Activated T-cell treated with anti-CD3 and anti-CD28 coated beads, Interleukin-2, amount 50 U/mL, for 4 hours (primary cell): ENCODE measurements at regions not wholly inside any gene's neighbourhood (a gene's known extent, or its start where the extent isn't known, plus 50 kb on each side); places are given as distances from the start of the nearest gene placed in this dataset.
"Not testable (repeated sequence)": the region's sequence is repeated elsewhere in the genome, so short reads cannot be mapped to it uniquely, and the experiment has no call there.

Experiments used
- ATAC-seq, 2 donors: fragments of 200-7000 bp; cut with Tn5 transposase; one replicate each; pipeline ENCODE4 v1.10.0; 2021
- DNase-seq: peaks from one replicate; pipeline ENCODE4 v3.0.0-alpha.2; 2020
- H3K27me3 Mint-ChIP-seq: one replicate; pipeline ENCODE4 v1.8.0; 2021; ENCODE audit warnings: low read depth, mixed read lengths
- H3K36me3 Mint-ChIP-seq: one replicate; pipeline ENCODE4 v1.8.0; 2022; ENCODE audit warnings: mixed read lengths; ENCODE audit not compliant: insufficient read depth
- H3K4me1 Mint-ChIP-seq: one replicate; pipeline ENCODE4 v1.8.0; 2021; ENCODE audit warnings: low read depth, mixed read lengths
- H3K4me3 Mint-ChIP-seq: one replicate; pipeline ENCODE4 v1.8.0; 2021; ENCODE audit warnings: mild to moderate bottlenecking, moderate library complexity, mixed read lengths
- H3K9me3 Mint-ChIP-seq: one replicate; pipeline ENCODE4 v1.8.0; 2021; ENCODE audit warnings: mixed read lengths

GRCh38 chr21:35559128-35559828 is 501.0 kb downstream of the SETD4 start:
- H3K36me3 Mint-ChIP-seq, result no peaks in the 10 kb centered on the region
- H3K4me3 Mint-ChIP-seq, result no peak overlapping the region
- H3K4me1 Mint-ChIP-seq, result no peaks in the 10 kb centered on the region
- no peak for ATAC-seq
- H3K9me3 Mint-ChIP-seq, result peaks cover 3% of the 10 kb centered on the region
- H3K27me3 Mint-ChIP-seq, result peaks cover 5% of the 10 kb centered on the region
- DNase-seq, result no peak

GRCh38 chr21:35556536-35556935 is 503.8 kb downstream of the SETD4 start:
- no peak for DNase-seq
- ATAC-seq, result no peak
- no peaks in the 10 kb centered on the region for H3K36me3 Mint-ChIP-seq
- peaks cover 3% of the 10 kb centered on the region for H3K9me3 Mint-ChIP-seq
- H3K4me3 Mint-ChIP-seq, result no peak overlapping the region
- H3K27me3 Mint-ChIP-seq, result peaks cover 3% of the 10 kb centered on the region
- no peaks in the 10 kb centered on the region for H3K4me1 Mint-ChIP-seq

GRCh38 chr21:35552483-35552882 is 503.4 kb upstream of the RUNX1 start:
- ATAC-seq, H3K36me3 Mint-ChIP-seq, H3K9me3 Mint-ChIP-seq, DNase-seq, H3K4me1 Mint-ChIP-seq, H3K4me3 Mint-ChIP-seq, H3K27me3 Mint-ChIP-seq: not testable (repeated sequence)

- Mint-ChIP-seq H3K36me3 (no peaks in the 10 kb centered on the region), H3K9me3 (no peaks in the 10 kb centered on the region), H3K4me1 (no peaks in the 10 kb centered on the region), H3K27me3 (peaks cover 7% of the 10 kb centered on the region), H3K4me3 (no peak overlapping the region)
- ATAC-seq (no peak), DNase-seq (no peak)
These were observed 500.0 kb upstream of the RUNX1 start for GRCh38 chr21:35548904-35549615.

- H3K36me3 Mint-ChIP-seq, result no peaks in the 10 kb centered on the region
- H3K4me1 Mint-ChIP-seq, result no peaks in the 10 kb centered on the region
- ATAC-seq, result no peak
- DNase-seq, result no peak
- peaks cover 10% of the 10 kb centered on the region for H3K27me3 Mint-ChIP-seq
- no peak overlapping the region for H3K4me3 Mint-ChIP-seq
- no peaks in the 10 kb centered on the region for H3K9me3 Mint-ChIP-seq
These were observed 499.1 kb upstream of the RUNX1 start for GRCh38 chr21:35547946-35548774.

- Mint-ChIP-seq H3K36me3 (no peaks in the 10 kb centered on the region), H3K9me3 (no peaks in the 10 kb centered on the region), H3K27me3 (peaks cover 18% of the 10 kb centered on the region), H3K4me3 (no peak overlapping the region), H3K4me1 (no peaks in the 10 kb centered on the region)
- no peak for DNase-seq
- ATAC-seq, result no peak
These were observed 494.6 kb upstream of the RUNX1 start for GRCh38 chr21:35543746-35544145.

GRCh38 chr21:35540950-35541638 is 492.0 kb upstream of the RUNX1 start:
- Mint-ChIP-seq H3K9me3 (peaks cover 4% of the 10 kb centered on the region), H3K4me1 (no peaks in the 10 kb centered on the region), H3K36me3 (no peaks in the 10 kb centered on the region), H3K27me3 (peaks cover 18% of the 10 kb centered on the region), H3K4me3 (no peak overlapping the region)
- DNase-seq (no peak), ATAC-seq (no peak)

GRCh38 chr21:35538386-35538785 is 489.3 kb upstream of the RUNX1 start:
- ATAC-seq, result no peak
- no peaks in the 10 kb centered on the region for H3K36me3 Mint-ChIP-seq

GRCh38 chr21:35537604-35538003 is 488.5 kb upstream of the RUNX1 start:
- ATAC-seq (no peak), DNase-seq (no peak)
- Mint-ChIP-seq H3K4me3 (no peak overlapping the region), H3K27me3 (peaks cover 5% of the 10 kb centered on the region), H3K36me3 (no peaks in the 10 kb centered on the region), H3K4me1 (no peaks in the 10 kb centered on the region), H3K9me3 (peaks cover 14% of the 10 kb centered on the region)

More at GRCh38 chr21:35538386-35538785, 489.3 kb upstream of the RUNX1 start:
- DNase-seq, result no peak
- Mint-ChIP-seq H3K4me3 (no peak overlapping the region), H3K4me1 (no peaks in the 10 kb centered on the region), H3K27me3 (peaks cover 8% of the 10 kb centered on the region), H3K9me3 (peaks cover 14% of the 10 kb centered on the region)

GRCh38 chr21:35533893-35534292 is 484.8 kb upstream of the RUNX1 start:
- Mint-ChIP-seq H3K36me3 (no peaks in the 10 kb centered on the region), H3K9me3 (peaks cover 14% of the 10 kb centered on the region), H3K27me3 (no peaks in the 10 kb centered on the region), H3K4me1 (peaks cover 11% of the 10 kb centered on the region), H3K4me3 (no peak overlapping the region)
- DNase-seq (no peak), ATAC-seq (no peak)

- H3K27me3 Mint-ChIP-seq, result no peaks in the 10 kb centered on the region
- ATAC-seq (no peak), DNase-seq (no peak)
- H3K4me3 Mint-ChIP-seq, result no peak overlapping the region
- H3K36me3 Mint-ChIP-seq, result no peaks in the 10 kb centered on the region
- peaks cover 37% of the 10 kb centered on the region for H3K4me1 Mint-ChIP-seq
- peaks cover 6% of the 10 kb centered on the region for H3K9me3 Mint-ChIP-seq
These were observed 481.7 kb upstream of the RUNX1 start for GRCh38 chr21:35530766-35531165.

GRCh38 chr21:35529171-35529863 is 480.2 kb upstream of the RUNX1 start:
- DNase-seq (no peak), ATAC-seq (peak; percentile 47 to 53)
- H3K4me1 Mint-ChIP-seq, result peaks cover 48% of the 10 kb centered on the region
- no peaks in the 10 kb centered on the region for H3K36me3 Mint-ChIP-seq
- H3K4me3 Mint-ChIP-seq, result peak overlapping the region; percentile 85
- H3K9me3 Mint-ChIP-seq, result no peaks in the 10 kb centered on the region
- no peaks in the 10 kb centered on the region for H3K27me3 Mint-ChIP-seq

GRCh38 chr21:35528116-35529042 is 479.3 kb upstream of the RUNX1 start:
- ATAC-seq, result peak; percentile 82
- peaks cover 48% of the 10 kb centered on the region for H3K4me1 Mint-ChIP-seq
- H3K27me3 Mint-ChIP-seq, result no peaks in the 10 kb centered on the region
- H3K4me3 Mint-ChIP-seq, result peak overlapping the region; percentile 85
- H3K36me3 Mint-ChIP-seq, result no peaks in the 10 kb centered on the region
- peak; percentile 9 for DNase-seq
- H3K9me3 Mint-ChIP-seq, result no peaks in the 10 kb centered on the region
